Dermis microvascular lymphatic vessel endothelial cell (primary cell): ENCODE measurements at regions not wholly inside any gene's neighbourhood (a gene's known extent, or its start where the extent isn't known, plus 50 kb on each side); places are given as distances from the start of the nearest gene placed in this dataset.

Experiments
- DNase-seq, 2 donors: peaks; one replicate each; pipeline versions ENCODE4 v3.0.0 to v3.0.0-alpha.2; 2010; ENCODE audit warnings: low read depth in 2 of 2

DNA sequence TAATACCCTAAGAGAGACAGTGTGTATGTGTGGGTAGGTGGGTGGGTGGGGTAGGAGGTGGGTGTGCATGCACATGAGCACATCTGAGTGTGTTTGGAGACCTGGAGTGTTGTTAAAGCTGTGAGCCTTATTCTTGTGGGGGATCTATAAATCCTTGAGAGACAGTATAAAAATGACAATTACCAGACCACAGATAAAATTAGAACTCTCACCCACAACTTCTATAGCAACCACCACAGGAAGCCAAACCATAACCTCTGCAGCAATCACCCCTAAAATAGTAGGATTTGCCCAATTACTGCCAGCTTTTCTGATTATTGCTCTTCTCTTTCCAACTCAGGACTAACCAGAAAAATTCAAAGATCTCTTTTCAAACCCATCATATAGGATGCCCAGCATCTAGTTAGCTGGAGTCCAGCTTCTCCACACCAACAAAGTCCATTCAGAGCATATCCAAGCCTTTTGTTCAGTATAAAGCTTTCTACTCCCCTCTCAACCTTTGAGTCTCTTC lies 93.4 kb upstream of the SLITRK1 start:
- no peak for DNase-seq

DNA sequence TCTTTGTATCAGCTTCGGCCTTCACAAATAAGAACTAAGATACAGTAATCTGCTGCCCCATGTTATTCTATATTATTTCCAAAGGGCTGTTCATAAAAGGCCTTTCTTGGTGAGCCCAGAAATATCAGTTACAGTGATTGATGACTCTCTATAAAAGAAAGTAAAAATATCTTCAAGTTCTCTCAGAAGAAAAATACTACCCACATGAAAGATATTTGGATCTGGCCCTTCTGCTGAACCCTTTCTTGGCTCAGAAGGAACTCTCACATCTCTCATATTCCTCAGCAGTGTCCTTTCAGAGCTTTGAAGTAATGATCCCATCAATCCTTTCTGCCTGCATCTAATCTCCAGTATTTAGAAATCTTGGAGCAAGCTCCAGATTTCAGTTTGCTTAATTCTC lies 76.3 kb upstream of the SLITRK1 start:
- no peak for DNase-seq

DNA sequence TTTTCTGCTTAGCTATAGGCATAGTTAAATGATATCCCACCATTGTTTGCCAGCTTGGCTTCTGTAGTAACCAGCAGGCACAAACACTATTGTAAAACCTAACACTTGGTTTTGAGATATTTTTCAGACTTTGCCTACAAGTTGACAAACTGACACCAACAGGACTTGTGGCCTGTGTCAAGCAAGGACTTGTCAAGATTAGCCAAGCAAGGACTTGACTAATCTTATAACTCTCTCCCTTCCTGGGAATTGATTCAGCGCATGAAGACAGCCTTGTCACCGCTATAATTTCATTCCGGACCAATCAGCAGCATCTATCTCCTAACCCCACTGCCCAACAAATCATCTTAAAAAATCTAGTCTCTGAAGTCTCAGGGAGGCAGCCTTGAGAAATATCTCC lies 72.7 kb upstream of the SLITRK1 start:
- no peak for DNase-seq

DNA sequence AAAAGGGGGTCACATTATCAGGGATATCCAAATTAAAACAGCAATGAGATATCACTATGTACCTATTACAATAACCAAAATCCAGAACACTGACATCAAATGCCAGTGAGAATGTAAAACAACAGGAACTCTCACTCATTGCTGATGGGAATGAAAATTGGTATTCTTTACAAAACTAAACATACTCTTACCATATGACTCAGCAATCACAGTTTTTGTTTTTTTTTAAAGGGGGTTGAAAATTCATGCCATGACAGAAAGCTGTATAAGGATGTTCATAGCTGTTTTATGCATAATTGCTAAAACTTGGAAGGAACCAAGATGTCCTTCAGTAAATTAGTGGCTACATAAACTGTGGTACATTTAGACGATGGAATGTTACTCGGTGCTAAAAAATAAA lies 71.6 kb upstream of the SLITRK1 start:
- DNase-seq = no peak

DNA sequence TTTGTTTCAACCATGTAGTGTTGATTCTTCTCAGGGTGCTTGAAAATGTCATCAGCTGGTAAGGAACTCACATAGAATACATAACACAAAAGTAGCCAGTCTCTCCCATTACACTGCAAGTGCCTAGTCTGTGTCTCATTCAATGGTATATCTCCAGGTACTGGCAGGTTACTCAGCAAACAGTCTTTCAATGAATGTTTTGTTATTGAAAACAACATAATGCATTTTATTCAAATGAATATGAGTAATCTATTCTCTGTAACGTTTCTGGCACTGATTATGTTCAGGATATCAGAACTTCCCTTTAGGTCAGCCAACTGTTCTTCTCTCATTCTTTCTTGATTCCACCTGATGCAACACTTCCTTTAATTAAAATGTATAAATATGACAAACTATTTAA lies 68.0 kb upstream of the SLITRK1 start:
- no peak for DNase-seq

DNA sequence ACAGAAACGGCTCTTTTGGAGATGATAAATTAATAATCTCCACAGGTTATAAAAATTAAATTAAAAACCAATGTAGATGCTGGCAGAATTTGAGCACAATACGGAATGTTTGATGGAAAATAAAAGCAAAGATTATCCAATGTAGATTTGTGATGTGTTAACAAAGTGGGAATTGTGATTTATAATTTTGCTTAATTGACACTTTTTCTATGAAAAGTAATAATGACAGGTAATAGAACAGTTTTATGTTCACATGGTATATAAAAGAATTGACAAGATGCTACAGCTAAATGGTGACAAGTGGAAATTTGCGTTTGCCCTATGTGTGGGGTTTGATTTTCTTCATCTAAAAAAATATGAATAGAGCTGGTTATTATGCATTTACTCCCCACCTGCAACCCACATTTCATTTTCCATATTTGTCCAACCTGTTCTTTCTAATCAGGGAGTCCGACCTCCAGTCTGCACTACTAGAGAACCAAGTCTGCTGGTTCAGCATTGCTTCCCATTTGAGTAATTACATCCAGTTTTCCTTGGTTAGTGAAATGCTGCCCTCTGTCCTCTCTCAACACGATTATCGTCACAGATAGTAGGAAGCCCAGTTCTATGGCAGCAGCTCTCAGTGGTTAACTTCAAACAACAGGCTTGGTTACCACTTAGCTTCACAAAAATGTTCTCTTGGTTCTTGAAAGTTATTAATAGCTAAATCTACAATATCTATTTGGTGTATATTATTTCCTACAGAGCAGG lies 61.4 kb upstream of the SLITRK1 start:
- no peak for DNase-seq

DNA sequence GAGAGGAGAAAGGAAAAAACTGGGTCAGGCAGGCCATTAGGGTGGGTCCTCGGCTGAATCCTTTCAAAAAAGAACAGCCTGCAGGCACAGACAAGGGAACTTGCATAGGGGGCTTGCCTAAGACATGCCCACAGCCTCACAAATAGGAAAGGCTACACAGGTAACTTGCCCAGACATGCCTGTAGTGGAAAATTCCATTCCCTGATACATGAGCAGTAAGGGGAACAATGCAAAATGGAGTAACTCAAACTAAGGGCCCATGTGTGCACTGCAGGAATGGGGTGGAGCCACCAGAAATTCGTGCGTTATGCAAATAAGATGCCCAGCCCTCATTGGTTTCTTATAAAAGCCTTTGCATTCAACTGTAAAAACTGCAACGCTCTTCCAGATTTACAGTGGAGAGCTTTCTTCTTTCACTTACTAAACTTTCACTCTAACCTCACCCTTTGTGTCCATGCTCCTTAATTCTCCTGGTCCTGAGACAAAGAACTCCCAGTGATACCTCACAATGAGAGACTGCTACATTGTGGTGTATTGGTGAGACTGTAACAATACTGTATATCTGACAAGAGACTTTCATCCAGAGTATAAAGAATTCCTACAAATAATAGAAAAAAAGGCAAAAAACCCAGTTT lies 59.5 kb upstream of the SLITRK1 start:
- no peak for DNase-seq

DNA sequence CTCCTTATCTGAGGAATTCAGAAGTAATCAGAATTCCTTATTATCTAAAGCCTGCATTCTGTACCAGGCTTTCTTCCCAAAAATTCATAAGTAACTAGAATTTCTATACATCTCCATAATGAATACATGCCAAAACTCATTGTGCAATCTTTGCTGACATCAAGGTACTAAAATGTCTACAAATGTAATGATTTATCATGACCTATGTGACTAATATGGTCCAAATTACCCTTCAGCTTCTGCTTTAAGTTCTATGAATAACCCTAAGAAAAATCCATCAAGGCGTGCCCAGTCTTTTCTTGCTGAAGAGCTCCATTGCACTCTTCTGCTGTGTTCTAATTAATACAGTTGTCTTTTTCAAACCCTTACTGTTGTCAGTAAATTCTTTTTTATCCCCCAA lies 58.5 kb upstream of the SLITRK1 start:
- no peak for DNase-seq

DNA sequence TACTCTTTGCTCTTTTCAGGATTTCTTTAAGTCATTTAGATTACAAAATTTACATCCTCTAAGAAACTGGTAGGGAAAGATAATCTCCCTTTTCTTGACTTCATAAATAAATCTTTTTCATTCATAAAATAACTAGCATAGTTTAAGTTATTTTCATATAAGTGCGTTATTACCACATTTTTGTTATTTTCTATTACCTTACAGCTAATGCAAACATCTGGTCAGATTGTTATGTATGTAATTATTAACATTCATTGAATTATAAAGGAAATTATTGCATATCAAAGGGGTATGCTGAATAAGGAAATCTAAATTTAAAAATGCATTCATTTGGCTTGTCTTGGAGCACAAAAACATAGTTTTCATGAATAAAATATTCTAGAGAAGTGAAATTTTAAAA lies 55.3 kb upstream of the SLITRK1 start:
- DNase-seq = no peak

DNA sequence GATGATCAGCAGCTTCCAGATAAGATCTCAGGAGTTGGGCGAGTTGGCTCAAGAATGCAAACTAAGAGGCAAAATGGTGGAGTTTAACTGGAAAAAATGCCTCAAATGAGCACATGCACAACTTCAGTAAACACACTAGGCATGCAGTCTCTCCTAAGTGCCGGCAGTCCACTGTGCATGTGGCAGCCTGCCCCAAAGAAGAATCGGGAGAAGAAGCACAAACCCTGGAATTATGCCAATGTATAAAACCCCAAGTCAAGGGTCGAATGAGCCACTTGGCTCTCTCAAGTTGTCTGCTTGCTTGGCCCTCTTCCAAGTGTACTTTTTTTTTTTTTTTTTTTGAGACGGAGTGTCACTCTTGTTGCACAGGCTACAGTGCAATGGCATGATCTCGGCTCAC lies 53.3 kb upstream of the SLITRK1 start:
- DNase-seq = no peak
